ENCODE measurements at regions not wholly inside any gene's neighbourhood (a gene's known extent, or its start where the extent isn't known, plus 50 kb on each side); places are given as distances from the start of the nearest gene placed in this dataset.

DNA sequence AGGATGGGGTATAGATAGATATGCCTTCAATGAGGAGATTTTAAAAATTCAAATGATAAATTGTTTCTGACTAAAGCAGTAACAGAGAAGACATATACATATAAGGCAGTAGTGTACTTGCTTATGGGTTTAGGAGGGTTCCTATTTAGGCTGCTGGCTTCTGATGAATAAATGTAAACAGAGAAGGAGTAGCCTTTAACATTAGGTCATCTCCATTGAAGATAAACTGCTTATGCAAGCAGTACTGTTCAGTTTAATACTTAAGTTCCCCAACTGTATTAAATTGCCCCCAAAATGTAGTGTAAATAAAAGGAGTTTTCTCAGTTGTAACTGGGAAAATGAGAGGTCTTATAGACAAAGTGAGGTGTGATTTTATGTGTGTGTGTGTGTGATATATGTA, 217.7 kb upstream of the TMEFF2 start:
- Mint-ChIP-seq H3K27ac (no peak overlapping the region), H3K4me3 (no peak overlapping the region), H3K36me3 (no peaks in the 10 kb centered on the region), H3K27me3 (ENCODE audit: low read depth) (no peaks in the 10 kb centered on the region), H3K4me1 (peaks cover 13% of the 10 kb centered on the region), H3K9me3 (no peaks in the 10 kb centered on the region)
- DNase-seq (ENCODE audit: low spot score): no peak
- TF ChIP-seq, protein P1, sequence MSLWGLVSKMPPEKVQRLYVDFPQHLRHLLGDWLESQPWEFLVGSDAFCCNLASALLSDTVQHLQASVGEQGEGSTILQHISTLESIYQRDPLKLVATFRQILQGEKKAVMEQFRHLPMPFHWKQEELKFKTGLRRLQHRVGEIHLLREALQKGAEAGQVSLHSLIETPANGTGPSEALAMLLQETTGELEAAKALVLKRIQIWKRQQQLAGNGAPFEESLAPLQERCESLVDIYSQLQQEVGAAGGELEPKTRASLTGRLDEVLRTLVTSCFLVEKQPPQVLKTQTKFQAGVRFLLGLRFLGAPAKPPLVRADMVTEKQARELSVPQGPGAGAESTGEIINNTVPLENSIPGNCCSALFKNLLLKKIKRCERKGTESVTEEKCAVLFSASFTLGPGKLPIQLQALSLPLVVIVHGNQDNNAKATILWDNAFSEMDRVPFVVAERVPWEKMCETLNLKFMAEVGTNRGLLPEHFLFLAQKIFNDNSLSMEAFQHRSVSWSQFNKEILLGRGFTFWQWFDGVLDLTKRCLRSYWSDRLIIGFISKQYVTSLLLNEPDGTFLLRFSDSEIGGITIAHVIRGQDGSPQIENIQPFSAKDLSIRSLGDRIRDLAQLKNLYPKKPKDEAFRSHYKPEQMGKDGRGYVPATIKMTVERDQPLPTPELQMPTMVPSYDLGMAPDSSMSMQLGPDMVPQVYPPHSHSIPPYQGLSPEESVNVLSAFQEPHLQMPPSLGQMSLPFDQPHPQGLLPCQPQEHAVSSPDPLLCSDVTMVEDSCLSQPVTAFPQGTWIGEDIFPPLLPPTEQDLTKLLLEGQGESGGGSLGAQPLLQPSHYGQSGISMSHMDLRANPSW (CRISPR knock-in tag; conservative IDR thresholded peaks at IDR 0.05; ENCODE audit: low read depth): no peak
- TF ChIP-seq CDX4 (CRISPR knock-in tag; IDR thresholded peaks at IDR 0.05; ENCODE audit: borderline replicate concordance) (no peak), ARID4B (CRISPR knock-in tag; IDR thresholded peaks at IDR 0.05; ENCODE audit: borderline replicate concordance) (no peak), ZBTB21 (CRISPR knock-in tag; IDR thresholded peaks at IDR 0.05; ENCODE audit: borderline replicate concordance) (no peak), ETV6 (CRISPR knock-in tag; IDR thresholded peaks at IDR 0.05) (no peak), ZNF396 (CRISPR knock-in tag; IDR thresholded peaks at IDR 0.05; ENCODE audit: borderline replicate concordance) (no peak), CTCF (IDR thresholded peaks at IDR 0.05) (no peak), FOXK1 (CRISPR knock-in tag; IDR thresholded peaks at IDR 0.05) (no peak), ZNF281 (CRISPR knock-in tag; IDR thresholded peaks at IDR 0.05) (no peak), ZNF317 (CRISPR knock-in tag; IDR thresholded peaks at IDR 0.05; ENCODE audit: borderline replicate concordance, low read depth) (no peak), SP1 (CRISPR knock-in tag; conservative IDR thresholded peaks at IDR 0.05) (no peak)
- no peak for ATAC-seq
- ChIA-PET POLR2A (no interaction called here), CTCF (no interaction called here)

GRCh38 chr2:192411755-192412154, 217.0 kb upstream of the TMEFF2 start:
- H3K4me3 Mint-ChIP-seq: no peak overlapping the region
- no peak for ATAC-seq
- H3K27ac Mint-ChIP-seq: no peak overlapping the region
- H3K36me3 Mint-ChIP-seq: no peaks in the 10 kb centered on the region
- ChIA-PET POLR2A (no interaction called here), CTCF (no interaction called here)
- no peak for DNase-seq (ENCODE audit: low spot score)
- no peaks in the 10 kb centered on the region for H3K27me3 Mint-ChIP-seq (ENCODE audit: low read depth)
- H3K4me1 Mint-ChIP-seq: peaks cover 13% of the 10 kb centered on the region
- no peaks in the 10 kb centered on the region for H3K9me3 Mint-ChIP-seq
- TF ChIP-seq E2F4 (CRISPR knock-in tag; IDR thresholded peaks at IDR 0.05; ENCODE audit: borderline replicate concordance, low read depth): no peak
- TF ChIP-seq CBFB (CRISPR knock-in tag; IDR thresholded peaks at IDR 0.05; ENCODE audit: low read depth): no peak
- no peak for TF ChIP-seq ETV6 (CRISPR knock-in tag; IDR thresholded peaks at IDR 0.05)
- TF ChIP-seq TP53 (CRISPR knock-in tag; IDR thresholded peaks at IDR 0.05): no peak
- no peak for TF ChIP-seq ZNF232 (CRISPR knock-in tag; IDR thresholded peaks at IDR 0.05)
- no peak for TF ChIP-seq GABPB1 (CRISPR knock-in tag; IDR thresholded peaks at IDR 0.05)
- no peak for TF ChIP-seq MLX (CRISPR knock-in tag; IDR thresholded peaks at IDR 0.05)
- TF ChIP-seq ZNF263 (CRISPR knock-in tag; IDR thresholded peaks at IDR 0.05; ENCODE audit: low read depth): no peak
- TF ChIP-seq, protein P2, sequence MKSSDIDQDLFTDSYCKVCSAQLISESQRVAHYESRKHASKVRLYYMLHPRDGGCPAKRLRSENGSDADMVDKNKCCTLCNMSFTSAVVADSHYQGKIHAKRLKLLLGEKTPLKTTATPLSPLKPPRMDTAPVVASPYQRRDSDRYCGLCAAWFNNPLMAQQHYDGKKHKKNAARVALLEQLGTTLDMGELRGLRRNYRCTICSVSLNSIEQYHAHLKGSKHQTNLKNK (CRISPR knock-in tag; IDR thresholded peaks at IDR 0.05): no peak

Data from WTC11 (cell line).